Vagina (tissue), 2 donors: ENCODE measurements at regions not wholly inside any gene's neighbourhood (a gene's known extent, or its start where the extent isn't known, plus 50 kb on each side); places are given as distances from the start of the nearest gene placed in this dataset.

Experiments
- POLR2AphosphoS5 ChIP-seq, 2 donors: sonication (generic); formaldehyde crosslinking; IDR thresholded peaks; one replicate each; pipeline ENCODE4 v1.9.0; 2017; ENCODE audit warnings: antibody characterized with exemption in 2 of 2, mild to moderate bottlenecking in 2 of 2, low read depth in 1 of 2; ENCODE audit not compliant: insufficient read depth in 1 of 2
- TF ChIP-seq, protein P1 (sequence below), 3 experiments: fragments of 450-650 bp in 2 of 3; fragments of 200-600 bp in 1 of 3; sonication (generic) in 1 of 3; IDR thresholded peaks; one replicate each; pipeline ENCODE4 v1.5.1; 2017 to 2019; ENCODE audit warnings: antibody characterized with exemption in 3 of 3, mild to moderate bottlenecking in 2 of 3, moderate library complexity in 2 of 3

GRCh38 chr1:30095451-30096025 is 627.8 kb downstream of the MATN1 start:
- TF ChIP-seq, protein P1, sequence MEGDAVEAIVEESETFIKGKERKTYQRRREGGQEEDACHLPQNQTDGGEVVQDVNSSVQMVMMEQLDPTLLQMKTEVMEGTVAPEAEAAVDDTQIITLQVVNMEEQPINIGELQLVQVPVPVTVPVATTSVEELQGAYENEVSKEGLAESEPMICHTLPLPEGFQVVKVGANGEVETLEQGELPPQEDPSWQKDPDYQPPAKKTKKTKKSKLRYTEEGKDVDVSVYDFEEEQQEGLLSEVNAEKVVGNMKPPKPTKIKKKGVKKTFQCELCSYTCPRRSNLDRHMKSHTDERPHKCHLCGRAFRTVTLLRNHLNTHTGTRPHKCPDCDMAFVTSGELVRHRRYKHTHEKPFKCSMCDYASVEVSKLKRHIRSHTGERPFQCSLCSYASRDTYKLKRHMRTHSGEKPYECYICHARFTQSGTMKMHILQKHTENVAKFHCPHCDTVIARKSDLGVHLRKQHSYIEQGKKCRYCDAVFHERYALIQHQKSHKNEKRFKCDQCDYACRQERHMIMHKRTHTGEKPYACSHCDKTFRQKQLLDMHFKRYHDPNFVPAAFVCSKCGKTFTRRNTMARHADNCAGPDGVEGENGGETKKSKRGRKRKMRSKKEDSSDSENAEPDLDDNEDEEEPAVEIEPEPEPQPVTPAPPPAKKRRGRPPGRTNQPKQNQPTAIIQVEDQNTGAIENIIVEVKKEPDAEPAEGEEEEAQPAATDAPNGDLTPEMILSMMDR (IDR thresholded peaks at IDR 0.05): no peak
- TF ChIP-seq POLR2AphosphoS5 (IDR thresholded peaks at IDR 0.05; ENCODE audit: insufficient read depth in 1 of 2, low read depth in 1 of 2): no peak
